ENCODE measurements at regions not wholly inside any gene's neighbourhood (a gene's known extent, or its start where the extent isn't known, plus 50 kb on each side); places are given as distances from the start of the nearest gene placed in this dataset.

- TF ChIP-seq CTCF (IDR thresholded peaks at IDR 0.05; ENCODE audit: unreplicated experiment in 3 of 3) = no peak
- peak overlapping the region in 2 of 3 experiments; percentile 87 to 90 for H3K27ac Mint-ChIP-seq
- H3K9me3 Mint-ChIP-seq = peaks cover 3% of the 10 kb centered on the region
- H3K4me1 Mint-ChIP-seq = peaks cover 38% of the 10 kb centered on the region
- H3K27me3 Mint-ChIP-seq (ENCODE audit: low read depth) = no peaks in the 10 kb centered on the region
- peak overlapping the region in 1 of 3 experiments; percentile 45 for H3K4me3 Mint-ChIP-seq
- no peaks in the 10 kb centered on the region for H3K36me3 Mint-ChIP-seq (ENCODE audit: low read depth)
Observed at GRCh38 chr10:128779416-128779815, 653.2 kb upstream of the MKI67 start.

DNA sequence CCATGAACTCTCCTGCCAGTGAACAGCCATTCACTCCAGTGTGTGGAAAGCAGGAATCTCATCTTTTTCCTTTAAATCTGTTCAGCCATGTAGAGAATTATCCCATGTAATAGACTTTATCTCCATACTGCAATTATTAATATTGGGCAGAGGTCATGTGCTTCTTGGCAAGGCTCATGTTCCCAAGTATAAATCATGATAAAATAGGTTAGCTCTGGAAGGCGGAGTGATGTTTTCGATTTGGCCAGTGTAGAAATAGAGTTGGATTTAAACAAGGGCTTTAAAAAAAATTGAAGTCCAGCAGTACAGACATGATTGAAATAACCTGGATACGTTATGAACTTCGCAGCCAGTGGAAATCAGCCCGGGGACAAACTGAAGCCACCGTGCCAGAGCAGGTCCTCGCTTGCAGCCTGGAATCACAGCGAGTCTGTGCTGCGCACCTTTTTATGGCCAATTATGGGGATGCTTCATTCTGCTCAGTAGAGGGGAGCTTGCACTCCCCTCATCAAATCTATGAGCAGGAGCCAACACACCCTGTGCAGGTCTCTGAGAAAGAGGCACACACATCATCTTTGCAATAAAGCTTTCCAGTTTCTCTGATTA, 654.0 kb upstream of the MKI67 start:
- TF ChIP-seq CTCF (IDR thresholded peaks at IDR 0.05; ENCODE audit: unreplicated experiment in 3 of 3) = no peak
- H3K36me3 Mint-ChIP-seq (ENCODE audit: low read depth) = no peaks in the 10 kb centered on the region

DNA sequence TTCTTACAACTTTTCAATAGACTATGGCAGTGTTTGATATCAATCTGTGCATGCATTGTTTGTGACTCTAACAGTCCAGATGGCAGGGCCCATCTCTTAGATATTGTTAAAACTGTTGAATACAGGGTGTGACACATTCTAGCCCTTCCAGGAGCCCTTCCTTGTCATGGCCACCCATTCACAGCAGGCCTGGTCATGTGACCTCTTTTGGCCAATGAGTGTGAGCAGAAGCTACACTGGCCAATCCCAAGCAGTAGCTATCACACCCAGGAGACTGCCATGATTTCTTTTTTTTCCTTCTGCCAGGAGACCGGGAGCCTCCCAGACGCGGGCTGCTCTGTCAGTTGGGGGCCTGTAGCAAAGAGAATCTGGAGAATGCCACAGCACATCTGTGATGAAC, 655.4 kb upstream of the MKI67 start:
- Mint-ChIP-seq H3K36me3 (ENCODE audit: low read depth) (no peaks in the 10 kb centered on the region), H3K27ac (no peak overlapping the region), H3K4me3 (no peak overlapping the region), H3K27me3 (ENCODE audit: low read depth) (no peaks in the 10 kb centered on the region), H3K4me1 (peaks cover 33% of the 10 kb centered on the region), H3K9me3 (no peaks in the 10 kb centered on the region)
- TF ChIP-seq CTCF (IDR thresholded peaks at IDR 0.05; ENCODE audit: unreplicated experiment in 3 of 3) = no peak

More for the DNA sequence above, 654.0 kb upstream of the MKI67 start:
- H3K4me1 Mint-ChIP-seq = peaks cover 36% of the 10 kb centered on the region
- peak overlapping the region in 1 of 3 experiments; percentile 9 for H3K4me3 Mint-ChIP-seq
- peak overlapping the region in 2 of 3 experiments; percentile 45 to 90 for H3K27ac Mint-ChIP-seq
- no peaks in the 10 kb centered on the region for H3K27me3 Mint-ChIP-seq (ENCODE audit: low read depth)
- no peaks in the 10 kb centered on the region for H3K9me3 Mint-ChIP-seq

DNA sequence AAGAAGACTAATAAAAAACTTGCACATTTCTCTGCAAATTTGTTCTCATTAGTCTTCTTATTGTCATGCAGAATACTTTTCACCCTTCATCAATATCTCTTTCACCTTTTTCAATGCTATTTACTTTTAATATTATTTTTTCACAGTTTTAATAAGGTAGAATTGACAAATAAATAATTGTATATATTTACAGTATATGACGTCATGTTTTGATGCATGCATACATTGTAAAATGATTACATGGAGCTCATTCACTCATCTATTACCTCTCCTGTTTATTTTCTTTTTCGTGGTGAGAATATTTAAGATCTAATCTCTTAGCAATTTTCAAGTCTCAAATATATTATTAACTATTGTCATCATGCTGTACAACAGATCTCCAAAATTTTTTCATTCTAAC, 658.2 kb upstream of the MKI67 start:
- Mint-ChIP-seq H3K9me3 (no peaks in the 10 kb centered on the region), H3K27ac (no peak overlapping the region), H3K36me3 (ENCODE audit: low read depth) (no peaks in the 10 kb centered on the region), H3K4me1 (peaks cover 21% of the 10 kb centered on the region), H3K27me3 (ENCODE audit: low read depth) (peaks cover 3% of the 10 kb centered on the region), H3K4me3 (no peak overlapping the region)
- no peak for TF ChIP-seq CTCF (IDR thresholded peaks at IDR 0.05; ENCODE audit: unreplicated experiment in 3 of 3)

DNA sequence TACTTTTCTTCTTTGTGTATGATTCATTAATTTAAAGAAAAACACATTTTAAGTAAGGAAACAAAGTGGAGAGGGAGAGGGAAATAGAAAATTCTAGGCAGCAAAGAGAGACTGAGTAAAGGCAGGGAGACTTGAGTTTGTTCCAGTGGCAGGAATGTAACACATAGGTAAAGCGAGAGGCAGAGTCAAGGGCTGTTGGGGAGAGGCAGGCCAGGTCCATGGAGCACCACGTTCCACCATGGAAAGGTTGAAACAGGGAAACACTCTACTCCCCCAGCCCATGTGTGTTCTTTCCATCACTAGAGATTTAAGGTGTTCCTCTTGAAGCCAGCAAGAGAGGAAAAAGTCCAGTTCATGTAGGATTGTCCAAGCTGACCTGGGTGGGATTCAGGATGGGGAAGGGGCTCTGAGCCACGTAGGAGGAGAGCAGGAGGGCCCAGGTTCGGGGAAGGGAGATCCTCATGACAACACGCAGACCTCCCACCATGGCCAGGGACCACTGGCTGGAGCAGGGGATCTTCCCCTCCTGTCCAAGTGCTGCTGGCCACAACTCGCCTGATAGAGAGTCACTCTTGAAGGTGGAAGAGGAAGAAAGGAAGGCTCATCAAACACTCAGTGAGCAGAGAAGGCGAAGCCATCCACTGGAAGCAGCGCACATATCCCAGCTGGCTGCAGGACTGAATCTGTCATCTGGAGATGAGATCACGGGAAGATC, 666.4 kb upstream of the MKI67 start:
- H3K4me1 Mint-ChIP-seq = peaks cover 4% of the 10 kb centered on the region
- no peaks in the 10 kb centered on the region for H3K9me3 Mint-ChIP-seq
- no peak overlapping the region for H3K4me3 Mint-ChIP-seq
- peaks cover 3% of the 10 kb centered on the region for H3K27me3 Mint-ChIP-seq (ENCODE audit: low read depth)
- no peaks in the 10 kb centered on the region for H3K36me3 Mint-ChIP-seq (ENCODE audit: low read depth)
- TF ChIP-seq CTCF (IDR thresholded peaks at IDR 0.05; ENCODE audit: unreplicated experiment in 3 of 3) = no peak
- no peak overlapping the region for H3K27ac Mint-ChIP-seq
